Heart left ventricle (tissue), 13 donors: ENCODE measurements at regions not wholly inside any gene's neighbourhood (a gene's known extent, or its start where the extent isn't known, plus 50 kb on each side); places are given as distances from the start of the nearest gene placed in this dataset.

Experiments
- POLR2A ChIP-seq, 2 donors: fragments of 450-650 bp; IDR thresholded peaks; one replicate each; pipeline ENCODE4 v1.6.1; 2017; ENCODE audit warnings: antibody characterized with exemption in 2 of 2, mild to moderate bottlenecking in 2 of 2, moderate library complexity in 2 of 2
- TF ChIP-seq, protein P1 (sequence below), 12 donors: fragments of 200-600 bp; sonication (generic) in 4 of 12; IDR thresholded peaks; one replicate each; pipeline versions ENCODE4 v1.5.0 to v1.8.0; 2018 to 2022; ENCODE audit warnings: antibody characterized with exemption in 12 of 12, mild to moderate bottlenecking in 5 of 12
- donor health status: ischemic (EF 13 %, LVEDD 7.1; RV severe dilation, severe dysfunction).
- donor health status: DM: no; HTN: yes; CAD: no.
- donor health status: DM: no; HTN: no; CAD: no.
- donor health status: ischemic (EF 25% LVEDD 6.9; RV normal size, moderate dysfunction).
- donor health status: ischemic (EF 25% LVEDD 5.7; RV mildly dilated, moderate dysfunction).
- donor health status: ischemic (EF 35%, LVEDD 5.7; RV mildly dilated, moderate dysfunction).
- donor health status: nonischemic (EF 11% LVEDD 7.7; RV severe dilation, severe dysfunction).
- donor health status: DM: yes; HTN: yes; CAD: no.
- donor health status: PGD.
- donor health status: ischemic (EF 29% LVEDD 5.4; RV normal size, mild dysfunction).
- donor health status: nonischemic (EF 23%, LVEDD 6.1; RV moderate dilation, normal function).

DNA sequence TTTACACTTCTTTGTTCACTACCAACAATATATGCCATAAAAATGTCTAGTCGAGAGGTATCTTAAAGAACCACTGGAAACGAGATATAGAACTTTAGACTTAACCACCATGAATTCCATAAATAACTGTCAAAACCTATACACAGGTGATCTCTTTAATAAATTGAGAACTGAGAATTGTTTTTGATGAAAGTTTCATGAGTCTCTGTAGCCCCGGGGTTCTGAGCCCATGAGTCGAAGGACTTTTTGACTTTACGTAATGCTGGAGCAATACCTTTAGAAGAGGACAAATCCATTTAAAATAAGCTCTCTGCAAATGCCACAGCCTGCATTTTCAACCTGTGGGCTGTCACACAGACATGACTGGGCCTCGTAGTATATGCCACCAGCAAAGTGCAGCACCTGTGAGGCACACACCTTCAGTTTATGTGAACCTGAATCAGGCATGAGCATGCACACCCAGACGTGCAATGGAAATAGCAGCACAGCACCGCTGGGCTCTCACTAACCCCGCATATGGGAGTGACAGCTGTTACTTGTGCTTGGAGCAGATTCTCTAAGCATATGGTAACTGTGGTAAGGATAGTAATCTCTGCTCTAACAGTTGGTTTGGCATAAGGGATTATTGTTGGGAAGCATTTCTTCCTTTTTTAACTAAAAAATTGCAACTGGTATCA, 383.2 kb downstream of the SOCS6 start:
- TF ChIP-seq, protein P1, sequence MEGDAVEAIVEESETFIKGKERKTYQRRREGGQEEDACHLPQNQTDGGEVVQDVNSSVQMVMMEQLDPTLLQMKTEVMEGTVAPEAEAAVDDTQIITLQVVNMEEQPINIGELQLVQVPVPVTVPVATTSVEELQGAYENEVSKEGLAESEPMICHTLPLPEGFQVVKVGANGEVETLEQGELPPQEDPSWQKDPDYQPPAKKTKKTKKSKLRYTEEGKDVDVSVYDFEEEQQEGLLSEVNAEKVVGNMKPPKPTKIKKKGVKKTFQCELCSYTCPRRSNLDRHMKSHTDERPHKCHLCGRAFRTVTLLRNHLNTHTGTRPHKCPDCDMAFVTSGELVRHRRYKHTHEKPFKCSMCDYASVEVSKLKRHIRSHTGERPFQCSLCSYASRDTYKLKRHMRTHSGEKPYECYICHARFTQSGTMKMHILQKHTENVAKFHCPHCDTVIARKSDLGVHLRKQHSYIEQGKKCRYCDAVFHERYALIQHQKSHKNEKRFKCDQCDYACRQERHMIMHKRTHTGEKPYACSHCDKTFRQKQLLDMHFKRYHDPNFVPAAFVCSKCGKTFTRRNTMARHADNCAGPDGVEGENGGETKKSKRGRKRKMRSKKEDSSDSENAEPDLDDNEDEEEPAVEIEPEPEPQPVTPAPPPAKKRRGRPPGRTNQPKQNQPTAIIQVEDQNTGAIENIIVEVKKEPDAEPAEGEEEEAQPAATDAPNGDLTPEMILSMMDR (IDR thresholded peaks at IDR 0.05), result no peak
- TF ChIP-seq POLR2A (IDR thresholded peaks at IDR 0.05), result no peak
